Adrenal gland (tissue), 5 donors: ENCODE measurements at regions not wholly inside any gene's neighbourhood (a gene's known extent, or its start where the extent isn't known, plus 50 kb on each side); places are given as distances from the start of the nearest gene placed in this dataset.

ENCODE experiments used
- CTCF ChIP-seq, 6 experiments: fragments of 450-650 bp in 4 of 6; fragments of 200-600 bp in 2 of 6; sonication (generic) in 1 of 6; IDR thresholded peaks; 1 replicate in 5 of 6; 2 replicates in 1 of 6; pipeline versions ENCODE4 v1.5.1 to v1.8.0; 2016 to 2021; ENCODE audit warnings: antibody characterized with exemption in 6 of 6, mild to moderate bottlenecking in 2 of 6, moderate library complexity in 1 of 6
- POLR2A ChIP-seq, 2 donors: fragments of 450-650 bp; IDR thresholded peaks; one replicate each; pipeline ENCODE4 v1.6.1; 2017; ENCODE audit warnings: antibody characterized with exemption in 2 of 2, mild to moderate bottlenecking in 2 of 2, moderate library complexity in 1 of 2
- donor health status: DM: no; HTN: no; CAD: no.

GRCh38 chr5:1936413-1936812 lies 53.7 kb upstream of the IRX4 start:
- TF ChIP-seq CTCF (IDR thresholded peaks at IDR 0.05) (no peak), POLR2A (IDR thresholded peaks at IDR 0.05) (no peak)
